K562 (cell line): ENCODE measurements at regions not wholly inside any gene's neighbourhood (a gene's known extent, or its start where the extent isn't known, plus 50 kb on each side); places are given as distances from the start of the nearest gene placed in this dataset.

Experiments
- ATAC-seq: fragments of 200-7000 bp; cut with Tn5 transposase; 3 replicates; pipeline ENCODE4 v1.9.1; 2020; ENCODE audit warnings: moderate library complexity
- BruUV-seq: library from RNA; stranded (reverse); fragments of 400-500 nt; replicated peaks from 2 replicates; lab custom pipeline; 2021; lab: Mats Ljungman, UMichigan
- CTCF ChIA-PET: fragments of 300-600 bp; formaldehyde crosslinking; extraction: SDS; loops from one replicate; lab custom pipeline; 2021; ENCODE audit warnings: low intra/inter-chr PET ratio; lab: Yijun Ruan, JAX
- POLR2A ChIA-PET: fragments of 300-600, 350-650 bp; sonication (Branson Sonifier 250); formaldehyde crosslinking; extraction: SDS; loops from one replicate; lab custom pipeline; 2021; ENCODE audit warnings: antibody characterized with exemption, inconsistent platforms; lab: Yijun Ruan, JAX
- DNase-seq, 4 experiments: peaks; one replicate each; pipeline versions ENCODE4 v3.0.0 to v3.0.0-alpha.2; 2011 to 2018; ENCODE audit warnings: low spot score in 3 of 4, mixed read lengths in 3 of 4; ENCODE audit errors: extremely low read depth in 1 of 4
- FAIRE-seq: peaks from 2 replicates; lab custom pipeline; 2011; peaks lifted over from hg19 to GRCh38; lab: Jason Lieb, UNC
- H2AFZ ChIP-seq: 2 replicates; pipeline ENCODE4 v1.6.0; 2011; ENCODE audit warnings: low read depth, low read length, control low read depth, inconsistent platforms
- H3K27ac ChIP-seq: fragments of 200-600 bp; 3 replicates; pipeline ENCODE4 v1.8.0; 2011; ENCODE audit warnings: low read depth, mild to moderate bottlenecking, control low read depth, inconsistent platforms, low read length, moderate library complexity, mixed read lengths; ENCODE audit errors: extremely low read depth
- H3K27me3 ChIP-seq, 2 experiments: fragments of 300-600 bp in 1 of 2; 2 replicates in 1 of 2; 3 replicates in 1 of 2; pipeline versions ENCODE4 v1.6.0 to v1.8.0; 2011; ENCODE audit warnings: inconsistent platforms in 2 of 2, low read length in 2 of 2, mild to moderate bottlenecking in 1 of 2, mixed read lengths in 1 of 2, moderate library complexity in 1 of 2; ENCODE audit not compliant: control insufficient read depth in 2 of 2, insufficient read depth in 2 of 2
- H3K36me3 ChIP-seq: fragments of 300-600 bp; 3 replicates; pipeline ENCODE4 v1.8.0; 2011; ENCODE audit warnings: mild to moderate bottlenecking, low read length, inconsistent platforms; ENCODE audit not compliant: control insufficient read depth, insufficient read depth
- H3K4me1 ChIP-seq, 2 experiments: fragments of 200-600 bp in 1 of 2; replicated peaks in 1 of 2; 2 replicates in 1 of 2; 3 replicates in 1 of 2; pipeline versions ENCODE4 v1.5.1 to v1.8.0; 2011; ENCODE audit warnings: inconsistent platforms in 2 of 2, low read length in 2 of 2, mild to moderate bottlenecking in 1 of 2, mixed read lengths in 1 of 2, moderate library complexity in 1 of 2; ENCODE audit not compliant: control insufficient read depth in 2 of 2, insufficient read depth in 2 of 2
- H3K4me2 ChIP-seq: 2 replicates; pipeline ENCODE4 v1.6.1; 2011; ENCODE audit warnings: low read length, control low read depth, inconsistent platforms, mixed read lengths; ENCODE audit not compliant: insufficient read depth
- H3K4me3 ChIP-seq: fragments of 200-600 bp; sonication (generic), shearing (Covaris generic); 2 replicates; pipeline ENCODE4 v1.5.1; 2016; ENCODE audit warnings: control low read depth, inconsistent platforms
- H3K79me2 ChIP-seq: fragments of 200-600 bp; 3 replicates; pipeline ENCODE4 v1.8.0; 2011; ENCODE audit warnings: low read length, inconsistent platforms; ENCODE audit not compliant: control insufficient read depth, insufficient read depth
- H3K9ac ChIP-seq, 2 experiments: 2 replicates each; pipeline versions ENCODE4 v1.6.0 to v1.6.1; 2011; ENCODE audit warnings: low read depth in 2 of 2, low read length in 2 of 2, control low read depth in 1 of 2, inconsistent platforms in 1 of 2, mild to moderate bottlenecking in 1 of 2, mixed read lengths in 1 of 2; ENCODE audit not compliant: insufficient read depth in 1 of 2
- H3K9me1 ChIP-seq: one replicate; pipeline ENCODE4 v1.6.0; 2011; ENCODE audit warnings: inconsistent platforms, mild to moderate bottlenecking, low read length, moderate library complexity; ENCODE audit not compliant: control insufficient read depth, insufficient read depth
- H3K9me3 ChIP-seq: replicated peaks from 2 replicates; pipeline ENCODE4 v1.5.1; 2011; ENCODE audit warnings: low read depth, low read length, inconsistent platforms; ENCODE audit not compliant: control insufficient read depth, insufficient read depth
- H4K20me1 ChIP-seq: replicated peaks from 2 replicates; pipeline ENCODE4 v1.6.1; 2011; ENCODE audit warnings: low read length, inconsistent platforms, mixed read lengths; ENCODE audit not compliant: control insufficient read depth, insufficient read depth
- CC2D1A ChIP-seq: fragments of 450-650 bp; IDR thresholded peaks from 2 replicates; pipeline ENCODE4 v1.6.1; 2017; ENCODE audit warnings: mild to moderate bottlenecking
- HDGF ChIP-seq: fragments of 450-650 bp; IDR thresholded peaks from 2 replicates; pipeline ENCODE4 v1.6.1; 2016
- HLTF ChIP-seq: fragments of 450-650 bp; IDR thresholded peaks from 2 replicates; pipeline ENCODE4 v1.6.1; 2016
- KDM4B ChIP-seq, 2 experiments: fragments of 450-650 bp in 1 of 2; sonication (generic) in 1 of 2; IDR thresholded peaks; 2 replicates each; pipeline ENCODE4 v1.6.1; 2016 to 2017; ENCODE audit warnings: borderline replicate concordance in 2 of 2, antibody characterized with exemption in 1 of 2, low read depth in 1 of 2, mild to moderate bottlenecking in 1 of 2
- MBD2 ChIP-seq: sonication (generic); IDR thresholded peaks from 2 replicates; pipeline ENCODE4 v1.6.1; 2016; ENCODE audit warnings: low read depth, borderline replicate concordance
- RBBP5 ChIP-seq: fragments of 200-600 bp; sonication (generic); IDR thresholded peaks from 2 replicates; pipeline ENCODE4 v1.6.1; 2012; ENCODE audit warnings: borderline replicate concordance, mild to moderate bottlenecking, low read length, control low read depth, inconsistent platforms; ENCODE audit not compliant: insufficient read depth, poor library complexity, severe bottlenecking
- SMARCA4 ChIP-seq: fragments of 450-650 bp; IDR thresholded peaks from 2 replicates; pipeline ENCODE4 v1.6.1; 2016
- TEAD4 ChIP-seq, 2 experiments: sonication (generic) in 1 of 2; formaldehyde crosslinking in 1 of 2; IDR thresholded peaks; 2 replicates each; pipeline versions ENCODE4 v1.6.1 to v1.8.0; 2012 to 2022; ENCODE audit warnings: borderline replicate concordance in 1 of 2, inconsistent platforms in 1 of 2, low read length in 1 of 2, mild to moderate bottlenecking in 1 of 2, missing genetic modification reagents in 1 of 2
- TOE1 ChIP-seq, 2 experiments: fragments of 450-650 bp in 1 of 2; sonication (generic) in 1 of 2; formaldehyde crosslinking in 1 of 2; IDR thresholded peaks; 2 replicates each; pipeline versions ENCODE4 v1.7.1 to v1.8.0; 2016 to 2022; ENCODE audit warnings: borderline replicate concordance in 2 of 2, mild to moderate bottlenecking in 2 of 2, antibody characterized with exemption in 1 of 2, inconsistent platforms in 1 of 2, low read depth in 1 of 2, missing genetic modification reagents in 1 of 2, moderate library complexity in 1 of 2
- ZNF134 ChIP-seq: fragments of 250-450 bp; sonication (Bioruptor Pico); conservative IDR thresholded peaks from 2 replicates; pipeline ENCODE4 v1.4.0; 2020
- ZNF592 ChIP-seq: fragments of 450-650 bp; IDR thresholded peaks from 2 replicates; pipeline ENCODE4 v1.6.1; 2017; ENCODE audit warnings: antibody characterized with exemption, mild to moderate bottlenecking
- WGBS: fragments of 100-300 bp; shearing (Covaris generic); methylation state at CpG from one replicate; pipeline ENCODE4 v1.1.6; 2016; ENCODE audit warnings: low coverage, mixed read lengths; ENCODE audit not compliant: insufficient coverage; ENCODE audit errors: missing lambda C conversion rate; 5-methylcytosine and 5-hydroxymethylcytosine counted together
- in situ Hi-C: fragments of 300-500 bp; cut with MboI; formaldehyde crosslinking; loops from 4 replicates; pipeline ENCODE4 v1.15.0; 2018; ENCODE audit warnings: inconsistent platforms, mixed read lengths
- intact Hi-C: fragments of 100-400 bp; cut with micrococcal nuclease; formaldehyde crosslinking; loops from 2 replicates; pipeline ENCODE4 v1.14.2; 2022
- TF ChIP-seq, protein P1 (sequence below), 2 experiments: IDR thresholded peaks; 2 replicates each; pipeline ENCODE4 v1.6.1; 2011; ENCODE audit warnings: borderline replicate concordance in 1 of 2, control low read depth in 1 of 2, low read depth in 1 of 2, low read length in 1 of 2, mild to moderate bottlenecking in 1 of 2, mixed read lengths in 1 of 2, moderate library complexity in 1 of 2; ENCODE audit not compliant: insufficient read depth in 1 of 2, insufficient read length in 1 of 2, poor library complexity in 1 of 2, severe bottlenecking in 1 of 2; ENCODE audit errors: extremely low read depth in 1 of 2
- TF ChIP-seq, protein P2 (sequence below): IDR thresholded peaks from 2 replicates; pipeline ENCODE4 v1.6.1; 2011; ENCODE audit warnings: borderline replicate concordance, low read depth, mild to moderate bottlenecking, moderate library complexity, low read length; ENCODE audit not compliant: insufficient read depth, poor library complexity, severe bottlenecking

- TF ChIP-seq ZNF592 (no peak), SMARCA4 (no peak)
- TF ChIP-seq, protein P1, sequence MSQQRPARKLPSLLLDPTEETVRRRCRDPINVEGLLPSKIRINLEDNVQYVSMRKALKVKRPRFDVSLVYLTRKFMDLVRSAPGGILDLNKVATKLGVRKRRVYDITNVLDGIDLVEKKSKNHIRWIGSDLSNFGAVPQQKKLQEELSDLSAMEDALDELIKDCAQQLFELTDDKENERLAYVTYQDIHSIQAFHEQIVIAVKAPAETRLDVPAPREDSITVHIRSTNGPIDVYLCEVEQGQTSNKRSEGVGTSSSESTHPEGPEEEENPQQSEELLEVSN (IDR thresholded peaks at IDR 0.05; ENCODE audit: borderline replicate concordance in 1 of 2, extremely low read depth in 1 of 2, insufficient read depth in 1 of 2, insufficient read length in 1 of 2, low read depth in 1 of 2, low read length in 1 of 2, poor library complexity in 1 of 2, severe bottlenecking in 1 of 2) = no peak
Observed at GRCh38 chr2:21793461-21793860, 669.7 kb downstream of the TDRD15 start (continued).

- ChIA-PET POLR2A (no interaction called here), CTCF (no interaction called here)
- Histone ChIP-seq H3K4me3 (no peak overlapping the region), H2AFZ (no peak overlapping the region), H3K36me3 (no peaks in the 10 kb centered on the region), H3K9ac (no peak overlapping the region), H3K79me2 (no peaks in the 10 kb centered on the region), H3K27me3 (no peaks in the 10 kb centered on the region), H3K4me2 (no peak overlapping the region), H3K9me3 (no peaks in the 10 kb centered on the region; the same call in 1 of the 2 replicates), H3K9me1 (no peaks in the 10 kb centered on the region), H3K4me1 (no peaks in the 10 kb centered on the region), H3K27ac (no peak overlapping the region), H4K20me1 (no peaks in the 10 kb centered on the region)
- ATAC-seq = no peak
- no TSS peak for BruUV-seq
- intact Hi-C loops (no loop called here), in situ Hi-C loops (no loop called here)
- whole genome bisulfite sequencing = 0% methylated on average over 2 of the region's 2 CpGs
- FAIRE-seq = no peak
- DNase-seq = no peak
- no peak for TF ChIP-seq ZNF134
- TF ChIP-seq HDGF = no peak
- TF ChIP-seq KDM4B (IDR thresholded peaks at IDR 0.05; ENCODE audit: borderline replicate concordance in 2 of 2, low read depth in 1 of 2) = no peak
- TF ChIP-seq CC2D1A = no peak
- TF ChIP-seq TEAD4 (IDR thresholded peaks at IDR 0.05; ENCODE audit: low read length) = no peak
- no peak for TF ChIP-seq TEAD4 (CRISPR knock-in tag; IDR thresholded peaks at IDR 0.05; ENCODE audit: borderline replicate concordance)
- TF ChIP-seq HLTF = no peak
- TF ChIP-seq RBBP5 = no peak
- TF ChIP-seq MBD2 = no peak
- TF ChIP-seq, protein P2, sequence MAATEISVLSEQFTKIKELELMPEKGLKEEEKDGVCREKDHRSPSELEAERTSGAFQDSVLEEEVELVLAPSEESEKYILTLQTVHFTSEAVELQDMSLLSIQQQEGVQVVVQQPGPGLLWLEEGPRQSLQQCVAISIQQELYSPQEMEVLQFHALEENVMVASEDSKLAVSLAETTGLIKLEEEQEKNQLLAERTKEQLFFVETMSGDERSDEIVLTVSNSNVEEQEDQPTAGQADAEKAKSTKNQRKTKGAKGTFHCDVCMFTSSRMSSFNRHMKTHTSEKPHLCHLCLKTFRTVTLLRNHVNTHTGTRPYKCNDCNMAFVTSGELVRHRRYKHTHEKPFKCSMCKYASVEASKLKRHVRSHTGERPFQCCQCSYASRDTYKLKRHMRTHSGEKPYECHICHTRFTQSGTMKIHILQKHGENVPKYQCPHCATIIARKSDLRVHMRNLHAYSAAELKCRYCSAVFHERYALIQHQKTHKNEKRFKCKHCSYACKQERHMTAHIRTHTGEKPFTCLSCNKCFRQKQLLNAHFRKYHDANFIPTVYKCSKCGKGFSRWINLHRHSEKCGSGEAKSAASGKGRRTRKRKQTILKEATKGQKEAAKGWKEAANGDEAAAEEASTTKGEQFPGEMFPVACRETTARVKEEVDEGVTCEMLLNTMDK = no peak
- no peak for TF ChIP-seq TOE1 (IDR thresholded peaks at IDR 0.05; ENCODE audit: borderline replicate concordance)
- TF ChIP-seq TOE1 (CRISPR knock-in tag; IDR thresholded peaks at IDR 0.05; ENCODE audit: borderline replicate concordance, low read depth) = no peak
Observed at GRCh38 chr2:21794611-21795010, 670.8 kb downstream of the TDRD15 start.
